Fibroblast of skin of right quadriceps (primary cell): ENCODE measurements at regions not wholly inside any gene's neighbourhood (a gene's known extent, or its start where the extent isn't known, plus 50 kb on each side); places are given as distances from the start of the nearest gene placed in this dataset.

Source experiments
- DNase-seq: peaks from one replicate; pipeline ENCODE4 v3.0.0-alpha.2; 2013

DNA sequence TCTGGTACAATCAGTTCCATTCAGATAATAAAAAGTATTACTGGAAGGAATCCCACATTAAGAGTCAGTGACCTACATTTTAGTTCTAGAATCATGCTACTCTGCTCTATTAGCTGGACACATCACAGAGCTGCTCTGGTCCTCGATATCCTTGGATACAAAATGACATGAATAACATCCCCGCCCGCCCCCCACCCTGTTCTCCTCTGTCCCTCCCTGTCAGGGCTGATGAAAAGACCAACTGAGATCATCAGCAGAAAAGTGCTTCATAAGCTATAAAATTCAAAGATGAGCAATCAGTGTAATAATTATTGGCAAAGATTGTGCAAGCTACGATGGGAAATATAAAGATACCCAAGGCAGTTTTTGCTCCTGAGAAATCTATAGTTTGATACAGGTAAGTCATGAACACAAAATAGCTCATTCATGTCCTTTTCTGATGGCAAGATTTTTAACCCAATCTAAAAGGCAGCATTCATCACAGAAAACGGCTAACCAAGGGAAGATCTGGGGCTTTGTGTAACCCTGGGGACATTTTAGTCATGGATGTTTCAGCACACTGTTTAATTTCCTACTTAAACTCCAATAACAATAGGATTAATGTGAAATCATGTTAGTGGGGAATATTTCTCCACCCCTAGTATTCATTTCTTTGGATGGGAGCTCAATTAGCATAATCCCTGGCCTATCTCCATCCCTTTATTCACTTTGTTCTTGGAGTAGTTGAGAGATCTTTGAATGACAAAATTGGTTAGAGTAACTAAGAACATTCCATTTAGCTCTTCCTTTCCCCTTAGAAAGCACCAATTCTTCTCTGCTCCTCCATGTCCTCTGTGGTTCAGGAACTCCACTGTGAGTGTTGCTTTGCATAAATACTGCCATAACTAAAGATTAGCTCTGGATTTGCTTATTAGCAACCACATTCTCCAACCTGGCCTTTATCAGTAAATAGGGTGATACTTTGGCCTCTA is 459.4 kb upstream of the GRIA1 start:
- DNase-seq, result no peak

DNA sequence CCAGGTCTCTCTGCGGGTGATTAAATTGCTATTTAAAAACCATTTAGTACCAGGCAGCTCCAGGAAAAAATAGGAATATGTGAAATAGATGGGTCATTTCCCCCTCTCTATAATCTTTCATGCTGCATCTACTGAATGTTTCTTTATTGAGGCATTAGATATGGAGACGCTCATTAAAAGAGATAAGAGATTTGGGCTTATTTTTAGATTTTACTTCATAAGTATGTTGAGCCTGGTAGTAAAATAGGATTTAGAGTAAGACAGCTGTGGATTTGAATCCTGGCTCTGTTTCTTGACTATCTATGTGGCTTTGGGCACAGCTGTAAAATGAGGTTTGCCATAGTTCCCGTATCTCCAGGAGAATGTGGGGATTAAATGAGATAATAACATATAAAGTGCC is 451.0 kb upstream of the GRIA1 start:
- DNase-seq, result no peak

DNA sequence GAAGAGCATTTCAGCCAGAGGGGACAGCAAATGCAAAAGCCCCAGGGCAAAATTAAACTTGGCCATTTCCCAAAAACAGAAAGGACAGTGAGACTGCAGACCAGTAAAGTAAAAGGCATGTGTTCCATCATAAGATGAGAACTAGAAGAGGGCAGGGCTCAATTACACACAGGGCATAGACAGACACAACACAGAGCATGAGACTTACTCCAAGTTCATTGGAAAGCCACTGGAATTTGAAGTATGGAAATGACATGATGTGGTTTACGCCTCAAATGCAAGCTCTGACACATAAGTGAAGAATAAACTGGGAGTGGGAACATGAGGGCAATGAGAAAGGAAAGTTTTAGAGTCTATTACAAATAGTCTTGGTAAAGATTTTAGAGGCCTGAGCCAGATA is 446.6 kb upstream of the GRIA1 start:
- peak; percentile 79 for DNase-seq

DNA sequence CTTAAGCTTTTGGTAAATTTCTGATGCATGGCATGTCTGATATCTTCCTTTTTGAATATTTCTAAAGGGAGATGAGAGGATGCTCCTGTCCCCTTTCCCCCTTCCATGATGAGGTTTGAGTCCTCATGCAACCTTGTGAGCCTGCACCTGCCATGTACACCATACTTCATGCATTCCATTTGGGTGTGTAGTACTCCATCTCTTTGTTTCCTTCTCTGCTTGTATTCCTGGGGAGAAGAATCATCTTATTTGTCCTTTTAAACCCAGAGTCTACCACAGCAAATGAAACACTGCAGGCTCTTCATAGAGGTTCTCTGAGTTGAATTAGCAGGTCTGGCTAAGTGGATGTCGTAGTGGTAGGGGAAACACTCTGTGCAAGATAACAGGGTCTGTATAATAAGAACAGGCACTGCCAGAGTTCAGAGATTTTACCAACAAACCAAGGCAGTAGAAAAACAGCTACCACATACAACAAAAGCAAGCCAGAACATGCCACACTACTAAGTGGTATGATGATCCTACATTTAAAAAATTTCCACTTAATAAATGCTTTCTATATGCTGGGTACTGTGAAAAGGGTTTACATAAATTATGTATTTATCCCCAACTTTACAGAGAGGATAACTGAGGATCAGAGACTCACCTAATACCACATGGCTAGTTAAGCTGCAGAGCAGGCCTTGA is 439.8 kb upstream of the GRIA1 start:
- DNase-seq, result no peak

DNA sequence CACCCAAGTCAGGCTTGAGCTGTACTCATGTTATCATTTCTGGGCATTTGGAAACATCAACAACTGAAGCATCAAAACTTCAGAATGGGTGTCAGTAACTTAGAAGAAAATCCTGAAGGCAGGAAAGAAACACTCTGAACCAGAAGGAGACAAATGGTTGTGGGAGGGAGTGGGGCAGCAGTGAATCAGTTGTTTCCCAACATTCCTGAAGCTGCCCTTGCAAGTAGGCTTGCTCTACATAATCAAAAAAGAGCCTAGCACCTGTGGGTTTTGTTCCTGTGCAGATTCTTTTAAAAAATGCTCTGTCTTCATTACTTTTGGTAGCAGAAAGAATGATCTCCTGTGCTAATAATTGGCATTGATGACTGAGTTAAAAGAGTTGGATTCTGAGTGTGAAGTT is 424.2 kb upstream of the GRIA1 start:
- no peak for DNase-seq

DNA sequence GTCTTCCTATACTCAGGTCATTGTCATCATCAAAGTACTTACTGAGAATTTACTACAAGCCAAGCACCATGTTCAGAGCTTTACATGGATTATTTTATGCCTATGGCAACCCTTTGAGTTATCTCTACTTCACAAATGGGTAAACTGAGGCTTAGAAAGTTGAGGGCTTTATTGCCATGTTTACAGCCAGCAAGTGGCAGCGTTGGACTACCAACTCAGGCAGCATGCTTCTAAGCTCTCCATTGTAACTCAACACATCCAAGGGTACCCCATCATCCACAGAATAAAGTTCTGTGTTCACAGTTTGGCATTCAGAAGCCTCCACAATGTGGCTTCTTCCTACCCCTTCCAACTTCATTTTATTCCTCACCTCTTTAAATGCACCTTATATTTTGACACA is 422.6 kb upstream of the GRIA1 start:
- DNase-seq, result no peak

DNA sequence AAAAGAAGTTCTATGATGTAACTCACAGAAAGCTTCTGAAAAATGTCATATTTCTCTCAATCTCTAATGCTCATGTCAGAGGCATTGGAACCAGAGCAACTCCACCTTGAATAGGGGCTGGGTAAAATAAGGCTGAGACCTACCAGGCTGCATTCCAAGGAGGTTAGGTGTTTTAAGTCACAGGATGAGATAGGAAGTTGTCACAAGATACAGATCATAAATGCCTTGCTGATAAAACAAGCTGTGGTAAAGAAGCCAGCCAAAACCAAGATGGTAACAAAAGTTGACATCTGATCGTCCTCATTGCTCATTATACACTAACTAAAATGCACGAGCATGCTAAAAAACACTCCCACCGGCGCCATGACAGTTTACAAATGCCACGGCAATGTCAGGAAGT is 411.1 kb upstream of the GRIA1 start:
- DNase-seq, result no peak

DNA sequence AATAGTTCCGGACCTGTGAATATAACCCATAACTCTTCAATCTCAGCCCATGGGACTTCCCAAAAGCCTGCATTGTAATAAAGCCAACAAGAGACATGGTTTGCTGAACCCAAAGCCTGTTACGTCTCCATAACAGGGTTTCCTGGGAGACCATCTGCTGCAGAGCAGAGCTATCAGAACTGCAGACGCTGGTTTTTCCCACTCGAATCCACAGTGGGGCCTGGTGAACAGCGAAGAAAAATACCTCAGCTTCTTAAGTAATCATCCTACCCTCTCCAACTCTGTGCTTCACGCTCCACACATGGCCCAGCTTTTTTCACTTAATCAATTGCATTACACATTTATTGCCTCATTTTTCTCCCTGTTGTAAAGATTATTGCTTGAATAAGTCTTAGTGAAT is 409.5 kb upstream of the GRIA1 start:
- DNase-seq, result no peak

DNA sequence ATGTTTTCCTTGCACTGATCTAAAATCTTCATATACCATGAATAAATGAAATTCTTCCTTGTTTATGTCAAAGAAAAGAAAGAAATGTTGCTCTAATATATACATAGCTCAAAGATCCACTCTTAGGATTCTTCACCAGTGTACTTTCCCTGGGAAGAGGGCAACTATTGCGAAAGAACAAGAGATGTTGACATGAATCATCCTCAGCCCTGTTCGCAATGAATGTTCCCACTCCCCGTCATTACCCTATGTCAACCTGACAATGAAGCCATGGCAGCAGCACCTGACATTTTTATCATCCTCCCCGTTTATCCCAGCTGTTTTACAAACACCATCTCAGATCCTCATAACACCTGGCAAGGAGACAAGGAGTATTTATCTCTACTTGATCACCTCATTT is 409.1 kb upstream of the GRIA1 start:
- DNase-seq, result peak; percentile 6

DNA sequence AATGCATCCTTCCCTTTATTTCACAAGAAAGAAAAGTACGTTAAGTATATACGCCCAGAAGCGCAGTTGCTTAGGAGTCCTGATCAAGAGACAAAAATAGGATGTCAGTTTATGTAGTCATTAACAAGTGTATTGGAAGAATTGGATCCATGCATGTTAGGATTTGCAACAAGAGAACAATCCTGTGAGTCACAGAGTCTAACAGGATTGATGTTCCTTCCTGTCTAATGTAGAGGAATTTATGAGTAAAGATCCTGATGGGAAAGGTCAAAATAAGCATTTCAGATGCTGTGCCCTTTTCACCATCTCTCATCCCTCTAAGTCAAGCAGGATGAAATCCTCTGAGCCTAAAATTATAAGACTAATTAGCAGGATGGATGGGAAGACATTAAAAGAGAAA is 406.0 kb upstream of the GRIA1 start:
- peak; percentile 1 for DNase-seq

DNA sequence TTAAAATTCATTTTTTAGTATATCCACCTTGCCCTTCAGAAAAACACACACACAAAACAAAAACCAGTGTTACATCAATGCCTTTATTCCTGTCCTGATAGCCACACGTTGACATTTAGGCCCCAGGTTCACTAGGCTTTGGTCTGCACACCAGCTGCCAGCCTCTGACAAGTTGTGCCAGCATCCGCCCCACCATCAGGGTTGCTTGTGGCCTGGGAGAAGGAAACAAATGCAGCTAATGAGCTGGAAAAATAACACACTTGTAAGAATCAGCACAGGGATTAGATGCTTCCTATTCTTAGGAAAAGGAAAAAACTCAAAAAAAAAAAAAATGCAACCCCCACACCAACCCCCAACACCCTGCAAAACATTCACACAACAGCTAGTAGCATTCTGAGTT is 404.0 kb upstream of the GRIA1 start:
- DNase-seq, result no peak

DNA sequence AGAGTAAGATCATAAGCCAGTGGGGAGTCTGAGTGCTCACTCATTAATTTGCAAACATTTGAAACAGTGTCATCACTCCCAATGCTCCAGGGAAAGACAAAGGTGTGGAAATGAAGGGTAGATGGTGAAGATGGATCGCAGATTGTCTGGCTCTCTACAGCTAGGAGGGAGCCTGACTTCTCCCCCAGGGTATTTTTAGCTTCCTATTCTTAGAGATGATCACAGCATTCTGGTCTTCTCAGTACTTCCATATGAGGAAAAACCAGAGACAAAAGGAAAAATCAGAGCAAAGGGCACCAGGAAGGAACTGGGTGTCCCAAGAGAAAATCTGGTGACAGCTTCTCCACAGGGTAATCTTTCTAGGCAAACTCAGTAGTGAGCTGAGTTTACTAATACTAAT is 401.9 kb upstream of the GRIA1 start:
- DNase-seq, result no peak

DNA sequence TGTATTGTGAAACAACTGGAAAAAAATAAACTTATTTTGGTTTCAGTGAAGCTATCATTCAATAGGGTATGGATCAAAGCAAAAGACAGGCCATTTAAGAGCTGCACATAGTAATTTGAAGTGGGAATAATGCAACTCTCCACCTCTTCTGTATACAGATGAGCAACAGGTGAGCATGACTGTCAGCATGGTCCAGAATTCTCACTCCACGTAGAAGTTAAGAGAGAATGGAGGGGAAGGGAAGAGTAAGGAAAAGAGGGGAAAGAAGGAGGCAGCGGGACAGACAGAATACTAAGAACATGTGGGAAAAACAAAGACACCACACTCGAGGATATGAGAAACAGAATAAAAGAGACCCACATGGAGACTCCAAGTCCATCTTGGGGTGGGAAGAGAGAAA is 396.1 kb upstream of the GRIA1 start:
- no peak for DNase-seq

DNA sequence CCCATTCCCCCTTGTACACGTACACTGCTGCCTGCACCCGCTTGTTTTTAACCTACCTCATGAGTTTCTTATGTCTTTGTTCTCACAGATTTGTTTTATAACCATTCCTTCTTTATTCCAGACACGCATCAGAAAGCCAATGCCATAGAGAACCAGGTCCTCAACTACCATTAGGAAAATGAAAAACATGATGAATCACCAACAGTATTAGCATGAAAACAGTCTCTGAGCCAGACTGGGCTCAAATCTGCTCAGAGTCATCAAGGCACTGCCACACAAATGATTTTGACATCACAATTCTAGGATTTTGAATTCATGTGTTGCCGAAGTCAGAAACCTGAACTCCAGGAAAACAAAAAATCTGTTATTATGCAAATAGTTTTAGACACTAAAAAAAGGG is 394.1 kb upstream of the GRIA1 start:
- DNase-seq, result no peak

DNA sequence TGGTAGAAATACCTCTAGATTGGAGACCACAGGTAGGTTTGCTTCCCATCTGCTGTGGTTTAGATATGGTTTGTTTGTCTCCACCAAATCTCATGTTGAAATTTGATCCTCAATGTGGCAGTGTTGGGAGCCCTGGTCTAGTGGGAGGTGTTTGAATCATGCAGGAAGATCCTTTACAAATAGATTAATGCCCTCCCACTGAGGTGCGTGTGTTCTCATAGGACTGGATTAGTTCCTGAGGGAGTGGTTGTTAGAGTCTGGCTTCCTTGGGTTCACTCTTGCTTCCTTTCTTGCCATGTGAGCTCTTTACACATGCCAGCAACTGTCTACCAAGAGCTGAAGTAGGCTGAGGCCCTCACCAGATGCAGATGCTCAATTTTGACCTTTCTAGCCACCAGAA is 391.1 kb upstream of the GRIA1 start:
- DNase-seq, result no peak

DNA sequence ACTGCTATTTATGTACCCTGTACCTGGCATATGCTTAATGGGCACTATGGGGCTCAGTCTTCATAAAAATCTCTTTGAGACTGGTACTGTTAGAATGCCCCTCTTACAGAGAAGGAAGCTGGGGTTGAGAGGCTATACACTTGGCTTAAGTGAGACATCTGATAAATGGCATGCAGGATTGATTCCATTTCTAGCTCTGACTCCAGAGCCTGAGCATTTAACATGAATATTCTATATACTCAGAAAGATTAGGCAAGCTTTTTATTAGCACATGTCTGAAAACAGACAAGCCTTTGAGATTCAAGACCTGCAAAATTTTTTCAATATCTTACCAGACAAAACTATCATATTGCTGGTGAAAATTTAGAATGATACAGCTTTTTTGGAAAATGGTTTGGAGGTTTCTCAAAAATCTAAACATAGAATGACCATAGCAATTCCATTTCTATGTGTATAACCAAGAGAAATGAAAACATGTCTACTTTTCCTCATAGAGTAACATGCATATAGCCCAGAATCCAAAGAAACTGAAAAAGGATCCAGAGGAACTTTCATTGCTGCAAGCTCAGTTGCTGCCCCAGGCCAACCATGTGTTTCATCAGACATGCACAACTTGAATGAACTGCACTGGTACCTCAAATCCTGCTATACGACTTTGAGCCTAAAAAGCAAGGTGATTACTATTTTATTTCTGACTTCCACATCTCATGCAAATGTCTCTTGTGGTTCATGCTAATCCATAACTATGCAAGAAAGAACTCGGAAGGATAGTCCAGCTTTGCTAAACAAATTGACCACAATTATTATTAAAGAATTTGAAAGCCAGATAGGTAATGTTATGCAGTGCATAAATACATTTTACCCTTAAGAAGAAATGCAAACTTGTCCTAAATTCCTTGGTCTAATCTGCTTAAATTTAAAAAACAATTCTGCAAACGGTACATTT is 389.0 kb upstream of the GRIA1 start:
- DNase-seq, result no peak

DNA sequence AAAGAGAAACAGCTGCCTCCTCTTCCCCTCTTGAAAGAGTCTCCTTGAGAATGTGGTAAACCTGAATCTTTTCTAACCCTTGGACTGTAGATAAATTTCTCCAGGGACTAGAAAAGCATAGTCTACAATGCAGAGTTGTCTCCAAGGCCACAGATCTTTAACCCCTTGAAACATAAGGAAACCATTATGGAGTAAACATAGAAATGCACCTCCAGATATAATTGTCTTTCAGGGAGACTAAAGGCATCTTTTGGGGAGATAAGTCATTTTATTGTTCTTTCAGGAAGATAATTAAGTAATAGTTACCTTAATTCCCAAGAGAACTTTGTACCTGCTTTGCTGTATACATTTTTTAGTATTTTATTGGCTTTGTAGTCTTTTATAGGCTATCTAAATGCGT is 373.6 kb upstream of the GRIA1 start:
- no peak for DNase-seq

DNA sequence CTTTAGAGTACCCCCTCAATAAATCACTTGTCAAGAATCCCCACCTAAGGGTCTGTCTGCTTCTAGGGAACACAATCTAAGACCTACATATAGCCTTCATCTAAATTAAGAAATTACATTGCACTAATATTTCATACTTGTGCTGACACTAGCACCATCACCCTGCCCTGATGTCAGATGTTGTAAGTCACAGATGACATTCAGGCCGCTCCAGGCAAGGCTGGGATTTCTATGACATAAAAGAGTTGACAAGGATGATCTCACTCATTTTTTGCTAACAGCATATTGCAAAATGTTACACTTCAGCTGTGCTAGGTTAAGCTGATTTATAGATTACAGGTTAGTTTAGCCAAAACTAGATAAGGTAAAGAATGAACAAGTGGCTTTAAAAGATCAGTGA is 372.5 kb upstream of the GRIA1 start:
- no peak for DNase-seq

DNA sequence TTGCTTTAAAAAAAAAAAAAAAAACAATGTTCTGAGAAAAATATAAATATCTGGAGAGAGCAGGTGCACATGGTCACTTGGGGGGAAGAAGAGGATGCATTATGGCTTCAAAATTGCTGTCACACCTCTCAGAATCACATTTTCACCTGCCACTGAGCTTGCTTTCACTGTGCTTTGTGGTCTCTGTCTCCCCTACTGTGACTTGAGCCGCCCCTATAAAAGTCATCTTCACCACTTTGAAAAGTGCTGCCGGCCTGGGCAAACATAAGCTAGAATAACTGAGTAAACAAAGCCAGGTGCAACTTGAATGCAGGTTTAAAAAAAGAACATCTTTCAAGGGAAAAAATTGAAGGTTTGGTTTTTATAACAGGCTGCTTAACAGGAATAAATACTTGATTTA is 368.1 kb upstream of the GRIA1 start:
- DNase-seq, result no peak

DNA sequence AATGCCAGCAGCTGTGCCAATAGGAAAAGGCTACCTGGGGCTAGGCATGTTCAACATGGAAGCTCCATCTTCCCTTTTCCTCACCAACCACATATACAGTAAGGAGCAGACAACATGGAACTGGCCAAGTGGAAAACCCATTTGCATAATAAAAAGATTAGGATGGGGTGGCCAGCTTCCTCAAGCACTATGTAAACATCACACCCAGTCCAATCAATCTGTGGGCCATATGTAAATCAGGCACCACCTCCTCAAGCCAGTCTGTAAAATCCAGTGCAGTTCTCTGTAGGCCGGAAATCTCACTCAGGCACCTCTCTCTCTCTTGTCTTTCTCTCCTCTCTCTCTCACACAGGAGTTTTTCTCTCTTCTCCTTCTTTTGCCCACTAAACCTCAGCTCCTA is 360.2 kb upstream of the GRIA1 start:
- DNase-seq, result no peak

DNA sequence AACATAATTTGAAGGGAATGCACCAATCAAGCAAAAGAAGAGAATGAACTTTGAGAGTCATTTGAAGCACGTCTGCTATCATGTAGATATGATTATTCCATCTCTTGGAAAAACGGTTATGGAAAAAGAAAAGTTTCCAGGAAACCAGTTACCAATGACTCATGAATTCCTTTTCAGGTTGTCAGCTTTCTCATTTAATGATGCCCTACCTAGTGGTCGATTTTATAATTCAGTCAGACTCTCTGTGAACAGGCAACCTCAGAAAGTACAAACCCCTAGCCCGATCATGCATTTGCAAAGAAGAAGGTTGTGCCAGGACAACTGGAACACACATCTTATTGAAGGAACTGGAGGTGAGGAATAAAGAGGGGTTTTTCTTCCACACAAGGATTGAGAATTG is 355.1 kb upstream of the GRIA1 start:
- DNase-seq, result peak; percentile 49

DNA sequence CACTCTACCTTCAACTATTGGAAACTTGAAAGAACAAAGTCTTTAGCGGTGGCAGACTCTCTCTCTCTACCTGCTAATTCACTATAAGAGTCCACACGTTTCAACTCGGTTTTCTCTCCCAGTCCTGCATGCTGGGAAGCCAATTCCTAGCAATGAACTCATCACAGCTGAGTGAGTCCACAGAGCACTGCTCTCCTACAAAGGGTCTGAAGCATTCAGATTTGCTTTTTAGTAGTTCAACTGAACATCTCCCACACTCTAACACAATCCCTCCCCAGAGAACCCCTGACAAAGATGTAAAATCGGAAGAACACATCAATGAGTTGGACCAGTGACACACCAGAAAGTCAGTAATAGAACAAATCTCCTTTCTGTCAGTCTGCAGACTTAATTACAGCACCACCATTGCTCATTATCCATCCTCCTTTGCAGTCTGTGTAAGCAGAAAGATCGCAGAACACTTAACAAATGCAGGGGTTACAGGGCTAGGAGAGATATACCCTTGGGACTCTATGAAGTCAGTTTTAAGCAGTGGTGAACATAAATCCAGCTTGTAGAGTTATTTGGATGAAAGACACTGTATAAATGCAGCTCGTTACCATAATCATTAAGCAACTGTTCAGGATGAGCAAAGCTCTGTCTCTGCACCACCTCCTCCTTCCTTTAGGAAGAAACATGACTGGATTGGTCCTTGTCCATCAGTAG is 353.4 kb upstream of the GRIA1 start:
- DNase-seq, result no peak
